GM19455 (cell line): ENCODE measurements at regions not wholly inside any gene's neighbourhood (a gene's known extent, or its start where the extent isn't known, plus 50 kb on each side); places are given as distances from the start of the nearest gene placed in this dataset.
A peak's percentile ranks its signal among the peaks of the same experiment; 100 is the strongest.
"Not testable (repeated sequence)": the region's sequence is repeated elsewhere in the genome, so short reads cannot be mapped to it uniquely, and the experiment has no call there.

ENCODE experiments used
- ATAC-seq: cut with Tn5 transposase; IDR thresholded peaks from one replicate; pipeline ENCODE4 v1.9.1; 2021; ENCODE audit not compliant: unreplicated experiment

DNA sequence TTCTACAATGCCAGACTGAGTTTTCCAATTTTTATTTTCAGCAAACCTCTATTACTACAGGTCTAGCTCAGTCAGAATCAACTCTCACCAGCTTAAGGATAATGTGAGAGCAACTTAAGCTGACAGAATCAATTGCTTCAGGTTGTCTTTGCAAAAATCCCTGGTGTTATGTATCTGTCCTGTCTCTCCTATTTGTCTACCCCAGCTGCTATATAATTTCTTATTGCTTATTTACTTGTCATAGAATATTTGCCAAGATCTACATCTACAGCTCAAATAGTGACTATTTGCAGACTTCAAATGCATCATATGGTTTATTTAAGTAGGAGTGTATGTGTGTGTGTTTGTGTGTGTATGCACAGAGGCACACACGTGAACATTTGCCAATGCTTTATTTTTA, 54.1 kb downstream of the FOXG1 start:
- ATAC-seq, result no peak

DNA sequence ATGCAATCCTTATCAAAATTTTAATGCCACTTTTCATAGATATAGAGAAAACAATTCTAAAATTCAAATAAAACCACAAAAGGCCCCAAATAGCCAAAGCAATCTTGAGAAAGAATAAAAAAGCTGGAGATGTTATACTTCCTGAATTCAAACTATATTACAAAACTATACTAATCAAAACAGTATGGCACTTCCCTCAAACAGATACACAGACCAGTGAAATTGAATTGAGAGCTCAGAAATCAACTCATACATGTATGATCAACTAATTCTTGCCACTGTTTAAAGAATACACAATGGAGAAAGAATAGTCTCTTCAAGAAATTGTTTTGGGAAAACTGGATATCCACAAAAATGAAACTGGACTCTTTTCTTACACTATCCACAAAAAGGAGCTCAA, 55.4 kb downstream of the FOXG1 start:
- ATAC-seq, result no peak

DNA sequence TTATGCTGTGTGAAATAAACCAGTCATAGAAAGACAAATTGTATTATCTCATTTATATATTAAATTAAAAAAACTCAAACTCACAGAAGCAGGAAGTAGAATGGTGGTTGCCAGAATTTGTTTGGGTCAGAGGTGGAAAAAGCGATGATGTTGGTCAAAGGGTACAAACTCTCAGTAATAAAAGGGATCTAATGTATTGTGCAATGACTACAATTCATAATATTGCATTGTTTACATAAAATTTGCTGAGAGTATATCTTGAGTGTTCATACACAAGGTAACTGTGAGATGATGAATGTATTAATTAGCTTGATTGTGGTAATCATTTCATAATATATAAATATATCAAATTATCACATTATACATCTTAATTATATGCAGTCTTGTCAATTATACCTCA, 56.7 kb downstream of the FOXG1 start:
- no peak for ATAC-seq

DNA sequence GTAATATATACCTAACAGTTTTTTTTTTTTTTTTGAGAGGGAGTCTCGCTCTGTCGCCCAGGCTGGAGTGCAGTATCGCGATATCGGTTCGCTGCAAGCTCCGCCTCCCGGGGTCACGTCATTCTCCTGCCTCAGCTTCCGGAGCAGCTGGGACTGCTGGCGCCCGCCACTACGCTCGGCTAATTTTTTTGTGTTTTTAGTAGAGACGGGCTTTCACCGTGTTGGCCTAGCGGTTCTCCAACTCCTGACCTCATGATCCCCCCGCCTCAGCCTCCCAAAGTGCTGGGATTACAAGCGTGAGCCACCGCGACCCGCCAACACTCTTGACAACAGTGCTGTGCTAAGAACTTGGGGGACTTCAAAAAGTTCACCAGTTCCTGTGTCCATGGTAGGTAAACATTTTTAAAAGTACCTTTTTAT, 63.5 kb downstream of the FOXG1 start:
- ATAC-seq, result no peak

DNA sequence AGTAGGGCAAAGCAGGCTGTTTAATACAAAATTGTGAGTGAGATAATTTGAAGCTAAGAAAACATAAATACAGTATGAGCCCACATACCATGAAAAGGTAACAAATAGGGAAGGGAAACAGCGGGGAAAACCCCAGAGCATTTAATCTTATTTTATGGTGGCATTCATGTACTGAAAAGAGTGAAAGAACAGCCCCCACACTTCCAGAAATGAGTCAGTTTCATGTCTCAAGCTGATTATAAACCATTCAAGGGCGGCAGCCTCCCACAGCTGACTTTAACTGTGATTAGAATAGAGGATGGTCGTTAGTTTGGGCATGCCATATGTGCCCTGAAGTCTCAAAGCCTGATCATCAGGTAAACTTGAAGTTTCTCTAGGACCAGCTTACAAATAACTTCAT, 64.5 kb downstream of the FOXG1 start:
- ATAC-seq, result peak; percentile 96

DNA sequence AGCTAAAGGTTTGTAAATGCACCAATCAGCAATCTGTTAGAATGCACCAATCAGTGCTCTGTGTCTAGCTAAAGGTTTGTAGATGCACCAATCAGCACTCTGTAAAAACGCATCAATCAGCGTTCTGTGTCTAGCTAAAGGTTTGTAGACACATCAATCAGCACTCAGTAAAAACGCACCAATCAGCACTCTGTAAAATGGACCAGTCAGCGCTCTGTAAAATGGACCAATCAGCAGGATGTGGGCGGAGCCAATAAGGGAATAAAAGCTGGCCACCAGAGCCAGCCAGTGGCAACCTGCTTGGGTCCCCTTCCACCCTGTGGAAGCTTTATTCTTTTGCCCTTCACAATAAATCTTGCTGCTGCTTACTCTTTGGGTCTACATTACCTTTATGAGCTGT, 76.0 kb downstream of the FOXG1 start:
- not testable (repeated sequence) for ATAC-seq

DNA sequence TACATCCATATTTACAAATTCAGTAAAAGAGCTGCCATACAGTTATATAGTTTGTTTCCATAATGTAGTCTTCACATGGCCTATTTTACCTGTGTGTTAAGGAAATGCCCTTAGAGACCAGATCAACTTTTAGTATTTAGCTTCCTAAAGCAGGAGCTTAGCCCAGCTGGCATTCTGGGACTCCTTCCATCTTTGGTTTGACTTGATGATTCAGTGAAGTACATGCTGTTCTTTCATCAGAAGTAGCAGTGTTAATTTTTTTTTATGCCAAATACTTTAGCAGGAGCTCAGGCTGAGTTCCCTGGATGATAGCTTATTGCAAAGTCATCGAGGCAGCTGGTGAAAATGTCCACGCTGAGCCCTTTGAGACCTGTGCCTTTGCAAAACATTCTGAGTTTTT, 101.0 kb downstream of the FOXG1 start:
- ATAC-seq, result no peak

DNA sequence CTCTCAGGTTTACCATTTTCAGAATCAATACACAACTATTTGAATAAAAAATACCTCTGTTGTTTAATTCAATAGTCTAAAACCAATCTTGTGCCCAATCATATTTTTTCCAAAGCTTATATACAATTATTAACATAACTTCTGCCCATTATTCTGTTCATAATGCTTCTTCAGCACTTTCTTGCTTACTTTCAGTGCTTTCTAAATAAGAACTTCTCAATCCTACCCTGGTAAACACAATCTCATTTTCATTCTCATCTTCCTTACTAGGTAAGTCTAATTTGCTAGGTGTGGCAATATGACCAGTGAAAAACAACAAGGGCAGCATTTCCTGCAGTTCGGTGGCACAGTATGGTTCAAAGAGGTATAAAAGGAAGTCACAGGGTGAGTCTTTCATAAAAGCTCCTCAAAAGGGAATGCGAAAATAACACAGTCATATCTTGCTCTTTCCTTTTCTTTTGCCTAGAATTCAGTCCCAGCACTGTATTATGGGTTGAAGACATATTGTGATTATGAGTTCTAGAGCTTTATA, 103.5 kb downstream of the FOXG1 start:
- ATAC-seq, result no peak

DNA sequence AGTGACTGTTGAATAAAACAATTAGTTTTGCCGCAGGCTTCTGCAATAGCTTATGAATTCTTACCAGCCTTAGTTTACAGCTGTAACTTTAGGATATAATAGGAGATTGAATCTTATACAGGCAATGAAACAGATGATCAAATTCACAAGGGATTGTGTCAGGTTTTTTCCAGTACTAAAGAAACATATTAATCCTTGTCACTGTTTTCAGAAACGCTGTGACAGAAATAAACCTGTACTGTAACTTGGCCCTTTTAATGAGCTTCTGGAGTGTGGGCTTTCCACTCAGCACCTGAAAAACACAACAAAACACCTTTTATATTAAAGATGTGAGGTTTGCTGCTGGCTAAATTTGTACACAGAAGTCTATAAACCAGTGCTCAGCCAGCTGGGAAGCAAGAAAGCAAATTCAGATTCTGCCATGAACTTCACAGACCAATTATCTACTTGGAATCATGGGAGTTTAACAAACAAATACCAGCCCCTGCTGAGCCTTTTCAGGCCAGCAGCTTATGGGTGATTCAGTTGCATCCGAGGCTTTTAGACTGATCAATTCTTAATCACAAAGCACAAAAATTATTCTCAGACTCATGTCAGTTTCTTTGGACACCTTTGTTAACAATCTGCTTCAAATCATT, 109.5 kb downstream of the FOXG1 start:
- no peak for ATAC-seq

DNA sequence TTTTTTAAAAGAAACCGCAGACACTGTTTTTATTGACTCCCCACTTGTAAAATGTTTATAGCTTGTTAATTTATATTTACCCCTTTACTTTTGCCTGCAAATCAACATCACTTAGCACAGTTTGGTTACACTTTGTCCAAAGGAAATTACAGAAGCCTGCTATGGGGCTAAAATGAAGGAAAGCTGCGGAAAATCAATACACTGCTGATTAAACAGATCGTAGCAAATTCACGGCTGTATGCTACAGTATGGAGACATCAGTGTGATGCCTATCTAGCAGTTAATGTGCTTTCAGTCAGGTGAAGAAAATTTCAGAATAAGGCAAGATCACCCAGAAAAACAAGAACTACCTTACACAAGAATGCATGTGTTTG, 110.0 kb downstream of the FOXG1 start:
- ATAC-seq, result no peak

DNA sequence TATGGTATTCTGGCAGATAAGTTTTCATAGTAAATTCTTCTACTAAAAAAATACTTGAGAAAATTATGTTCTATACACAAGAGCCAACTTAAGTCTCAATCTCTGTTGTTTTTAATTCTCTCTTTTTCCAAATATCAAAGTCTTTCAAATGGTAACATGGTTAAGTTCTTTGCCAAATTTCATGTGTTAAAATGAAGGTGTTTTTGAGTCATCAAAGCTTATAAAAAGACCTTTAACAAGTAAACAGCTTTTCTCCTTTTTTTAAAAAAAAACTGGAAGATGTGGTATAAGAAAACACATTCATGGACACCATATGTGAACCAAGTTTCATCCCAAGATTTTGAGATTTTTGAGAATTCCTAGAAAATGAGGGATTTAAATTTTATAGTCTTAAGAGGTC, 111.3 kb downstream of the FOXG1 start:
- ATAC-seq, result no peak

DNA sequence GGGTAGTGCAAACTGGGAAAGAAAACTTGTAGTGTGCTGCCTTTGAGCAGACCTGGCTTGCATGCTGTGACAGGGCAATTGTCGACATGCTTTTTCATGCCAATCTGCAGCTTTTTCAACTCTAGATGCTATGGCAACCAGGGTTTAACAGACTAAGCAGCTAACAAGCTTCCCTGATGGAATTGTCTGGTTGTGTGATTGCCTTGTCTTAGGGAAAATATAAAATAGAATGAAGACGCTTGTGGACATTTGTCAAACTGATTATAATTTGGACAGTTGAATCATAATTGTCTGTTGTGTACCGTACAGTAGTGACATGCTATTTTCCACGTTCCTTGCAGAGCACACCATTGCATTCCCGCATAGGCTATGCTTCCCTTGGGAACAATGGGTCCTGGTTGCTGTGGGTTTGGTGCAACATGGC, 113.0 kb downstream of the FOXG1 start:
- ATAC-seq, result no peak

DNA sequence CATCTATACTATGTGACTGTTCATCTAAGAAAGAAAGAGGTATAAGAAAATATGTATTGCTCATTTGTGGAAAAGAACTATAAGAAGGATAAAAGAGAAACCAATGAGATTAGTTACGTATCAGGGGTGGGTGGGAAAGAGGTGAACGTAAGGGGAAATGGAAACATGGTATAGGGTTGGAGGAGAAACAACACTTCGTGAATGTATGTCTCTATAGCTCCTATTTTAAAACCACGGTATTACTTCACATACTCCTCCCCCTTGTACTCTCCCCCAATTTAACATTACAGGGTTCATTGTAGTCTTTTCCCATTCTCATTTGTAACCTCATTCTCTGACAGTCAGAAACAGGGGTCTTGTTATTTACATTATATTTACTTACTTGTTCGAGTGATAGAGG, 120.4 kb downstream of the FOXG1 start:
- ATAC-seq, result no peak

DNA sequence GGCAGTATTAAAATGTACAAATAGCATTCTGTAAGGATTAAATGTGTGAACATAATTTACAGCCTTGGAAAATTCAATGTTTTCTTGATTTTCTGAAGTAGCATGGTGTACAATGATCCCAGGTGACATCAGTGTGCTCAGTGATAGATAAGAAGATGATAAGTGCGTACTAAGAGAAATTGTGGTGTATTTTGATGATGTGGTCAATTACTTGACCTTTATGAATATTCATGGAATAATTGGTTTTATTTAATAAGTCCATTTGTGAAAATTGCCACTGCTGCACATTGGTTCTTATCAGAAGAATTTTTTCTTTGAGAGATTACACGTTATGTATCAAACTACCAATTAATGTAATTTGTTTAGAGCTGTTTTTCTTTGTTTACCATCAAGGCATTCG, 128.8 kb downstream of the FOXG1 start:
- ATAC-seq, result no peak

DNA sequence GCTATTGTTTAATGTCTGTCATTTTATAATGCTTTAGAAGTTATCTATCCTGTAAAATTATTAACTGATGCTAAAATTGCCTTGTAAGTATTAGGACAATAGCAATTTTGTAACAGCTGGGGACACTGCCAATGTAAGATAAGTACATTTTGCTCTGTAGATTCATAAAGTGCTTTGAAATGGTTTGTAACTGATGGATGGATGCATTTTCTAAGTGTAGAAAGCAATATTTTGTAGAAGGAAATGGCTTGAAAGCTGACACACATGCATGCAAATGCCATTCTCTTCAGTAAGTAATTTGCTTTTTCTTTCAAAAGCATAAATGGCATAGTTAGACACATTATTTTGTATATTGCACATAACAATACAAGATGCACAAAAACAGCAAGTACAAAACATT, 129.8 kb downstream of the FOXG1 start:
- no peak for ATAC-seq

DNA sequence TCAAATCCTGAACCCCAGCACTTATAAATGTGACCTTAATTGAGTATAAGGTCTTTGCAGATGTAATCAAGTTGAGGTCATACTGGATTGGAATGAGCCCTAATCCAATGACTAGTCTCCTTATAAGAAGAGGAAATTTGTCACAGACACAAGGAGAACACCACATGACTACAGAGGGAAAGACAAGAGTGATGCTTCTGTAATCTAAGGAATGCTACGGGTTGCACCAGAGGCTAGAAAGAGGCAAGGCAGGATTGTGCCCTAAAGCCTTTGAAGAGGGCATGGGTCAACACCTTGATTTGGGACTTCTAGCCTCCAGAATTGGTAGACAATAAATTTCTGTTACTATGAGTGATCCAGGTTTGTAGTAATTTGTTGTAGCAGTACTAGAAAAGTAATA, 135.0 kb downstream of the FOXG1 start:
- no peak for ATAC-seq

DNA sequence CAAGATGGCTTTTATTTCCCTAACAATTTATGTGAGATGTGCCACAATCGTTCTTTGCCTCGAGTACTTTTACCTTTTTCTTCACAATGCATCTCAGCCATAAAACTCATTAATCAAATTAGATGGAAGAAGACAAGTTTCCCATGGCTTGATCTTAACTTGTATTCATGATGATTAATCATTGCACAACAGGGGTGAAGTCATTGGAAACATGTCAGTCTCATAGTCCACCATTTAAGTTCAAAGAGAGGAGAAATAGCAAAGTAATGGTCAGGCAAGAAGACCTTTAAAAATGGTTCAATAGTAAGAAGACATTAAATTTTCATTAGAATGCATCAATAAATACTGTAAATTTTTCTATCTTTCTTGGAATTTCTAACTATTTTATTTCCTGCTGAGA, 136.3 kb downstream of the FOXG1 start:
- ATAC-seq, result no peak

DNA sequence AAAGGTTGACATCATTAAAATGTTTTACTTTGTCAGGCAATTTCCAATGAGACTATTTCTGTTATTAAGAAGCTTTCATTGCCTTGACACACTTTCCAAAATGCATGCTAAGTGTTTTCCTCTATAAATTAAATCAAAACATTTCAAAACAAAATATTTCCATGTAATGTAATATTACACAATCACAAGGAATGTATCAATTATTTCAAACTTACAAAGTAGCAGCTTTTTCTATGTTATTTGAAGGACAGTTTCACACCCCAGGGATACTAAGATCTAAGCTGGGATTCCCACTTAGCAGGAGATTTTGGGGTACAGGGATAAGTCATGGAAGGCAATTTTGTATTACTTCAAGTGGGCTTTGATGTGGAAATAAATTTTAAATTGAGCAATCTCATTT, 144.9 kb downstream of the FOXG1 start:
- no peak for ATAC-seq

DNA sequence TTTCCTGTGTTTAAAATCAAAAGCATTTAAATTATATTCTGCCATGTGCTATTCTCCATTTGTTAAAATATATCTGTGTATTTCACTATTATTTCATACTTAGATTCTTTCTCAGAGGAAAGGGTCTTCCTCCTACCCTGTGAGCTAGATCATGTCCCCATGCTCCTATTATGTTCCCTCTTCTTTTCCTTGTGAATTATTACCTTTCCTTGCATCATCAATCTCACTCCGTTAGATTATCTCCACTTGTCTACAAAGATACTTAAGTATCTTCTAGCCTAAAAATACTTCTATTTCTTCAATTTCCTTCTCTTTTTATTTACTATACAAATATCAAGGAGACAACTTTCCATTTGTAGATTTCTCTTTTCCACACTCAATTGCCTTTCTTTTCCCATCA, 146.5 kb downstream of the FOXG1 start:
- ATAC-seq, result no peak

DNA sequence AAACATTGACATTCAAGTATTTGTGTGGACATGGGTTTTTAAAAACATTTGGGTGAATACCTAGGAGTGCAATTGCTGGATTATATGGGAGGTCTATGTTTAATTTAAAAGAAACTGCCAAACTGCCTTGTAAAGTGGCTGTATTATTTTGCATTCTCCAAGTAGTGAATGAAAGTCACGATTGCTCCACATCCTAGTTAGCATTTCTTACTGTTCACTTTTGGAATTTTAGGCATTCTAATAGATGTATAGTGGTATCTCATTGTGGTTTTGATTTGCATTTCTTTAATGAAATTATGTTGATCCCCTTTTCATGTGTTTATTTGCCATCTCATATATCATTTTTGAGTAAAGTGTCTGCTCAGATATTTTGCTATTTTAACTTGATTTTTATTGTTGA, 159.5 kb downstream of the FOXG1 start:
- ATAC-seq, result no peak

DNA sequence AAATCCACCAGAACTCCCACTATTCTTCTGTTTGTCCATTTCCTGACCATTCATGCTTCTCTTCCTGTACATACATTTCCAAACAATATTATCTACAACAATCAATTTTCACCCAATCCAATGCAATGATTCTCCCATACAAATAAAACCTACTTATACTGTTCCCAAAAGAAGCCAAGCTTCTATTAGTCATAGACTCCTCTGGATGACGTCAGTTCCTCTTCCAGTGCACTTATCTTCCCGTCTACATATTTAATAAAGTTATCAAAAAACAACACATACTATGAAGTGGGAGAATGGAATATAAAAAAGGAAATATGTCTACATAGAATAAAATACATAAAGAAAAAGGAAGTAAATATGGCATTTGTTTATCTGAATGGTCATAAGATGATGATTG, 165.4 kb downstream of the FOXG1 start:
- no peak for ATAC-seq

DNA sequence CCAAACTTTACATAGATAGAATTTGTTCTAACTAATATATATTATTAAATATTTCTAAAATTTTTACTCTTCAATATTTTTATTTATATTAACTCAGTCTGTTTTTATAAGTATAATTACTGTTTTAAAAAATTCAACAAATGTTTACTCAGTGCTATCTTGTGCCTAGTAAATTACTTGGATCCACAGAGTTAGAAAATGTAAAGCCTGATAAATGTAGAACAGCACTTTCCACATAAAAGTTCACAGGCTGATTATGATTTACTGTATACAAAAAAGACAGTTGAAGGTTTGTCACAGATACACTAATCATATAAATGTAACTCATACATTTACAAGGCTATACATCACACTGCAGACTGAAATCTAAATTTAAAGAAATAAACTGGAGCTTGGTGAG, 170.0 kb downstream of the FOXG1 start:
- ATAC-seq, result no peak

DNA sequence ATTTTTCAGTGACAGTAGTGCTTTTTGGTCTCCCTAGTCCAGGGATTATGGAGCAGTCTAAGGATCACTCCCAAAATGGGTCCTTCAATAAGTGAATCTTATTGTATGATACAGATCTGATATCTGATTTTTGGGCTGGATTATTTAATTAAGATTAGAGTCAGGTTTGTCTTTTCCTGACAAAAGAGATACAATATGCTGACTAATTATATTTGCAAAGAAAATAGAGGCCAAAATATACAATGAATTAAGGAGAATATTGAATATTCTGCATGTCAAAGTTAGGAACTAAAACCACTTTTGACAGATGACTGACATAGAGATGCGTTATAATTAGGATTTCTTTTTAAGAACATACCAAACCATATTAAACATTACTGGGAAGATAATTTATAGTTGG, 175.2 kb downstream of the FOXG1 start:
- ATAC-seq, result no peak
